ENCODE measurements at regions not wholly inside any gene's neighbourhood (a gene's known extent, or its start where the extent isn't known, plus 50 kb on each side); places are given as distances from the start of the nearest gene placed in this dataset.
"Not testable (repeated sequence)": the region's sequence is repeated elsewhere in the genome, so short reads cannot be mapped to it uniquely, and the experiment has no call there.

- TF ChIP-seq POLR2A (IDR thresholded peaks at IDR 0.05; ENCODE audit: low read length) (no peak), GATA1 (IDR thresholded peaks at IDR 0.05; ENCODE audit: low read depth, low read length) (no peak)
- DNase-seq = no peak
Observed at GRCh38 chr9:27659001-27659400, 85.7 kb upstream of the C9orf72 start.

GRCh38 chr9:27659571-27659970 lies 86.3 kb upstream of the C9orf72 start:
- DNase-seq = no peak

GRCh38 chr9:27660148-27660547 lies 86.9 kb upstream of the C9orf72 start:
- no peak for TF ChIP-seq POLR2A (IDR thresholded peaks at IDR 0.05; ENCODE audit: low read length)
- no peak for TF ChIP-seq GATA1 (IDR thresholded peaks at IDR 0.05; ENCODE audit: low read depth, low read length)
- DNase-seq = no peak

More at GRCh38 chr9:27659571-27659970, 86.3 kb upstream of the C9orf72 start:
- TF ChIP-seq GATA1 (IDR thresholded peaks at IDR 0.05; ENCODE audit: low read depth, low read length) = no peak
- no peak for TF ChIP-seq POLR2A (IDR thresholded peaks at IDR 0.05; ENCODE audit: low read length)

GRCh38 chr9:27663526-27663925 lies 90.2 kb upstream of the C9orf72 start:
- no peak for TF ChIP-seq GATA1 (IDR thresholded peaks at IDR 0.05; ENCODE audit: low read depth, low read length)
- no peak for TF ChIP-seq POLR2A (IDR thresholded peaks at IDR 0.05; ENCODE audit: low read length)
- DNase-seq = no peak

- DNase-seq = no peak
- TF ChIP-seq POLR2A (IDR thresholded peaks at IDR 0.05; ENCODE audit: low read length) (no peak), GATA1 (IDR thresholded peaks at IDR 0.05; ENCODE audit: low read depth, low read length) (no peak)
Observed at GRCh38 chr9:27664121-27664779, 91.0 kb upstream of the C9orf72 start.

GRCh38 chr9:27665136-27665535 lies 91.9 kb upstream of the C9orf72 start:
- TF ChIP-seq POLR2A (IDR thresholded peaks at IDR 0.05; ENCODE audit: low read length) = no peak
- no peak for TF ChIP-seq GATA1 (IDR thresholded peaks at IDR 0.05; ENCODE audit: low read depth, low read length)

GRCh38 chr9:27668280-27668679 lies 95.0 kb upstream of the C9orf72 start:
- no peak for TF ChIP-seq POLR2A (IDR thresholded peaks at IDR 0.05; ENCODE audit: low read length)
- no peak for TF ChIP-seq GATA1 (IDR thresholded peaks at IDR 0.05; ENCODE audit: low read depth, low read length)
- DNase-seq = no peak

More at GRCh38 chr9:27665136-27665535, 91.9 kb upstream of the C9orf72 start:
- no peak for DNase-seq

GRCh38 chr9:27671636-27672035 lies 98.4 kb upstream of the C9orf72 start:
- no peak for DNase-seq
- TF ChIP-seq POLR2A (IDR thresholded peaks at IDR 0.05; ENCODE audit: low read length) = no peak
- no peak for TF ChIP-seq GATA1 (IDR thresholded peaks at IDR 0.05; ENCODE audit: low read depth, low read length)

GRCh38 chr9:27672718-27673117 lies 99.4 kb upstream of the C9orf72 start:
- TF ChIP-seq POLR2A (IDR thresholded peaks at IDR 0.05; ENCODE audit: low read length) (no peak), GATA1 (IDR thresholded peaks at IDR 0.05; ENCODE audit: low read depth, low read length) (no peak)
- no peak for DNase-seq

GRCh38 chr9:27673641-27674040 lies 100.4 kb upstream of the C9orf72 start:
- no peak for DNase-seq
- TF ChIP-seq POLR2A (IDR thresholded peaks at IDR 0.05; ENCODE audit: low read length) = no peak
- TF ChIP-seq GATA1 (IDR thresholded peaks at IDR 0.05; ENCODE audit: low read depth, low read length) = no peak

GRCh38 chr9:27675354-27675753 lies 102.1 kb upstream of the C9orf72 start:
- TF ChIP-seq POLR2A (IDR thresholded peaks at IDR 0.05; ENCODE audit: low read length) (no peak), GATA1 (IDR thresholded peaks at IDR 0.05; ENCODE audit: low read depth, low read length) (no peak)
- no peak for DNase-seq

GRCh38 chr9:27676827-27677226 lies 103.5 kb upstream of the C9orf72 start:
- TF ChIP-seq POLR2A (IDR thresholded peaks at IDR 0.05; ENCODE audit: low read length) = no peak
- TF ChIP-seq GATA1 (IDR thresholded peaks at IDR 0.05; ENCODE audit: low read depth, low read length) = no peak
- DNase-seq = no peak

GRCh38 chr9:27679338-27679737 lies 106.1 kb upstream of the C9orf72 start:
- TF ChIP-seq POLR2A (IDR thresholded peaks at IDR 0.05; ENCODE audit: low read length) (no peak), GATA1 (IDR thresholded peaks at IDR 0.05; ENCODE audit: low read depth, low read length) (no peak)

GRCh38 chr9:27683181-27683580 lies 109.9 kb upstream of the C9orf72 start:
- no peak for DNase-seq
- TF ChIP-seq GATA1 (IDR thresholded peaks at IDR 0.05; ENCODE audit: low read depth, low read length) (no peak), POLR2A (IDR thresholded peaks at IDR 0.05; ENCODE audit: low read length) (no peak)

More at GRCh38 chr9:27679338-27679737, 106.1 kb upstream of the C9orf72 start:
- DNase-seq = no peak

GRCh38 chr9:27688954-27689353 lies 115.7 kb upstream of the C9orf72 start:
- DNase-seq = no peak

GRCh38 chr9:27690816-27691215 lies 117.5 kb upstream of the C9orf72 start:
- DNase-seq = not testable (repeated sequence)

More at GRCh38 chr9:27688954-27689353, 115.7 kb upstream of the C9orf72 start:
- TF ChIP-seq GATA1 (IDR thresholded peaks at IDR 0.05; ENCODE audit: low read depth, low read length) (no peak), POLR2A (IDR thresholded peaks at IDR 0.05; ENCODE audit: low read length) (no peak)

Measured in erythroblast (primary cell).